VCaP (cell line): ENCODE measurements at regions not wholly inside any gene's neighbourhood (a gene's known extent, or its start where the extent isn't known, plus 50 kb on each side); places are given as distances from the start of the nearest gene placed in this dataset.

Experiments
- H3K27ac ChIP-seq: fragments of 450-650 bp; 2 replicates; pipeline ENCODE4 v1.5.1; 2017
- TF ChIP-seq, protein P1 (sequence below): fragments of 450-650 bp; conservative IDR thresholded peaks from 2 replicates; pipeline ENCODE4 v1.5.1; 2017; ENCODE audit warnings: mild to moderate bottlenecking, moderate library complexity

DNA sequence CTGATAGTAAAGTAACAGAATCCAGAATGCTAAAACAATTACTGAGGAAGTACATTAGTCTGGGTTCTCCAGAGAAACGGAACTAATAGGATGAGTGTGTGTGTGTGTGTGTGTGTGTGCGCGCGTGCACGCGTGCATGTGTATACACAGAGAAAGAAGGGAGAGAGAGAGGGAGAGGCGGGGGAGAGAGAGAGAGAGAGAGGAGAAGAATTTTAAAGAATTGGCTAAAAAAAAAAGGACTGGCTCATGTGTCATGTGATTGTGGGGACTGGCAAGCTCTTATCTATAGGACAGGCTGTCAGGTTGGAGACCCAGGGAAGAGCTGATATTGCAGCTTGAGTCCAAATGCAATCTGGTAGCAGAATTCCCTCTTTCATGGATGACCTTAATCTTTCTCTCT, 976.2 kb upstream of the CDH2 start:
- TF ChIP-seq, protein P1, sequence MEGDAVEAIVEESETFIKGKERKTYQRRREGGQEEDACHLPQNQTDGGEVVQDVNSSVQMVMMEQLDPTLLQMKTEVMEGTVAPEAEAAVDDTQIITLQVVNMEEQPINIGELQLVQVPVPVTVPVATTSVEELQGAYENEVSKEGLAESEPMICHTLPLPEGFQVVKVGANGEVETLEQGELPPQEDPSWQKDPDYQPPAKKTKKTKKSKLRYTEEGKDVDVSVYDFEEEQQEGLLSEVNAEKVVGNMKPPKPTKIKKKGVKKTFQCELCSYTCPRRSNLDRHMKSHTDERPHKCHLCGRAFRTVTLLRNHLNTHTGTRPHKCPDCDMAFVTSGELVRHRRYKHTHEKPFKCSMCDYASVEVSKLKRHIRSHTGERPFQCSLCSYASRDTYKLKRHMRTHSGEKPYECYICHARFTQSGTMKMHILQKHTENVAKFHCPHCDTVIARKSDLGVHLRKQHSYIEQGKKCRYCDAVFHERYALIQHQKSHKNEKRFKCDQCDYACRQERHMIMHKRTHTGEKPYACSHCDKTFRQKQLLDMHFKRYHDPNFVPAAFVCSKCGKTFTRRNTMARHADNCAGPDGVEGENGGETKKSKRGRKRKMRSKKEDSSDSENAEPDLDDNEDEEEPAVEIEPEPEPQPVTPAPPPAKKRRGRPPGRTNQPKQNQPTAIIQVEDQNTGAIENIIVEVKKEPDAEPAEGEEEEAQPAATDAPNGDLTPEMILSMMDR: no peak
- H3K27ac ChIP-seq: no peak overlapping the region

DNA sequence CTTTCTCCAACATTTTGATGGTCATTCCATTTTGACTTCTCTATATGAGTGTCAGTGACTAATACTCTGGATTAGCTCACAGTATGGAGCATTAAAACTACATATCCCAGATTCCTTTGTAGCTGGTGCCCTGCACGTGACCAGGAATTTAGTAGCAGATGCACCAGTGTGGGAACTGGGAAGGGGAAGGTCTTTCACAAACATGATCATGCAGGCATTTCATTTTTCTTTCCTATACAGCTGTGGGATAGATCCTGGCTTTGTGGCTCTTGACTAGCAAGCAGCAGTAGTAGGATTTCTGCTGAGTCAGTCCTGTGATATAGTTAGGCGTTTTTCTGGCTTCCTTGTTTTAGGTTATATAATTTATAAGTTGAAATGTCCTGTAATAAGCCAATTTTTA, 971.0 kb upstream of the CDH2 start:
- TF ChIP-seq, protein P1: no peak
- no peak overlapping the region for H3K27ac ChIP-seq

DNA sequence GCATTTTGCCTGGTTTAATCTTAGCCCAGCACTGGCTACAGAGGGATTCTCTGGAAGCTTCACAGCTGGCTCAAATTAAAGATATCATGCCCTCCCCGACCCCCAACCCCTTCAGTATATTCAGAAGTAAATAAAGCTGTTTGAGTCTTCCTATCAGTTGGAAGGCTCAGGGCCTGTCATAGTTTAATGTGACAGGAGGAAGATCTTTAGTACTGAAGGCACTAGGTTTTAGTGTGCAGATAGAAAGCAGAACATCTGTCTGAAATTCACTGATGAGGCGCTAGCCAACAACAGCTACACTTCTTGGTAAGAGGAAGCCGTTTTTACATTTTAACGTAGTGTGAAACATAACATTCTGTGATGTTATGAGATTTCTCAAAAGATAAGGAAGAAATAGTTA, 969.1 kb upstream of the CDH2 start:
- H3K27ac ChIP-seq: no peak overlapping the region
- TF ChIP-seq, protein P1: no peak

DNA sequence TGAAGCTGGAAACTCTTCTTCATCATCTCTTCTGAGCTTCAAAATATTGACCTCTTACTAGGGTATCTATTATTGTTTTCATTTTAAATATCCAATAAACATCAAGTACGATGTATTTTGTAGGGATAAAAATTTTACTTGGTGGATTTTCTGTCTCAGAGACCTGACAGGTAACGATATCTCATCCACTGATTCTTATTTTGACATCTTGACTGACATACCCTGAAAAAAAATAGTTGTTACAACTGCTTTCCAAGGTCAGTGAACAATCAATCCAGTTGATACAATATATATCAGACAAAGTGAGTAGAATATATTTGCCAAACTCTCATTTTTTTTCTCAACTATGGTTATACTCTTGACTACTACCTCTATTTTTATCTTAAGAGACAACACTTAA, 963.7 kb upstream of the CDH2 start:
- no peak overlapping the region for H3K27ac ChIP-seq
- TF ChIP-seq, protein P1: no peak

DNA sequence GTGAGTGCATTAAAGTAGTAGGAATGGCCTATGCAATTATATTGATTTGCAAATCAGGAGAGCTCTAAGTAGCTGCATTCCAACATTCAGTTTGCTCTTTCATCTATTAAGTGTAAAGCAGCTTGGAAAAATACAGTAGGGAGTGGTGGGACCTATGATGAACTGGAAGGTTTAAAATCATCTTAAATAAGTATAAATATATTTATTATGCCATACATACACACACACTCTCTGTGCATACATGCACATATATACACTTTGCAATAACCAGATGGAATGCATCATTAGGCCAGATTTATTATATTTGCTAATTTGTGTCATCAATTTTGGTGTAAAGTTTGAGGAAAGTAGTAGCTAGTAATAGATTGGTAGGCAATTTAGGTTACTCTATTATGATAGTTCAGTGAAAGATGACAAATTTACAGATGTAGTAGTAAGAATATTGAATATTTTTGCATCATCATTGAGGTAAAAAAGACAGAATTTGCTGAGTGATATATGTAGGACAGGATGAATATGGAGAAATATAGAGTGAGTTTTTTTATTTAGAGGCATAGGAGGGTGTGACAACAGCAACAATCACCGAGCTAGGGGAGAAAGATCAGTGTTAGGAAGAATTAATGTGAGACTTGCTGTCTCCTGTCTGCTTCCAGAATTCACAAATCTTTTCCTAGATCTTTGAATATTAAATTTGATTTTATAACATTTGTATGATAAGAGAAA, 961.0 kb upstream of the CDH2 start:
- H3K27ac ChIP-seq: no peak overlapping the region
- TF ChIP-seq, protein P1: no peak

DNA sequence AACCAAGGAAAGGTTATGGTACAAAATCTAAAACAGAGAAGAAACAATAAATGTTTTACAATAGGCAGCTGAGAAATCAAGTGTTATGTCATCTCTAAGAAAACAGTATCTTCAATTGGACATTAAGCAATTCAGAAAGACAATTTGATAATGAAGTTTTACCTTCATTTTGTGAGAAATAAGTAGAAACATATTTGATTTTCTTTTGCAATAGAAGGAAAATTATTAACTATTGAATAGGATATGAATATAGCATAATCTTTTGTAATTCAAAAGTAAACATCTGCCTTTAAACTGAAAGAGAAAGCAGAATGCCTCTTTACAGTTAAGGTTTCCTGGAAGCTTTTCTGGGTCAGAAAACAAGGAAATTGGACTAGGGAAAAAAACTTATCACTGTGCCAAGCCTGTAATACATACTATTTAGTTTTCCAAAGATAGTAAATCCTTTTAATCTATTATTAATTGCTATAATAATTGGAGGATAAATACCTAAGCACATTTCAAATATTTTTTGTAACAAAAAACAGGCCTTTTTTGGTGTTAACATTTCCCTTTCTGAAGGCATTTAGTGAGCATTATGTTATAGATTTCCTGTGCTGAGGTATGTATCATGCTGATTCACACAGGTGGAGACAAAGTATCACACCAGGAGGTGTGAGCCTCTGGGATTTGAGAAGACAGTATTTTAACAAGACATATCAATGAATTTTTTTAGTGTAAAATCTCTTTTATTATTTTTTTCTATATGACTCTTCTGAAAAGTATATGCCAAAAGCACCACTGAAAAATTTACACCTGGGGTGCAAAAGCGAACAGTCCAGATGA, 947.0 kb upstream of the CDH2 start:
- H3K27ac ChIP-seq: no peak overlapping the region
- TF ChIP-seq, protein P1: no peak

DNA sequence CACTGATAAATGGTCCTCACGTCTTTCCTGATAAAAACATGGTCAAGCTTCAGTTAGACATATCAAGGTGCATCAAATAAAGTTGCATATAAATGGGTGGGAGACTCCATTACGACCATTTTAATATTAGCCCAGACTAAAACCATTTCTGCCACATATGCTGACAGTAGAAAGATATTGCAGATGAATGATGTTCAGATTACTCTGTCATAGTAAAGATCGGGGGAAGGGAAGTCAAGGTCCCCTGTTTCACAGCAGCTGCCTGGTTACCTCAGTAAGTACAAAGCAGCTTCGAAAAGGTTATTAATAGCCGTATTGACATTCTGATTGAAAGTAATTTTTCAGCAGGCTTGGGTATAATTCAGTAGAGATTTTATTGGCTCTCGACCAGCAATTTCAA, 927.7 kb upstream of the CDH2 start:
- no peak overlapping the region for H3K27ac ChIP-seq
- TF ChIP-seq, protein P1: no peak
